NCI-H1930 (cell line): ENCODE measurements at regions not wholly inside any gene's neighbourhood (a gene's known extent, or its start where the extent isn't known, plus 50 kb on each side); places are given as distances from the start of the nearest gene placed in this dataset.

ENCODE experiments used
- DNase-seq, 2 experiments: peaks; one replicate each; lab custom pipeline; 2025; lab: John Stamatoyannopoulos, UW

- DNase-seq = no peak
Measured at GRCh38 chr6:56714982-56715456, 72.3 kb upstream of the DST start.

DNA sequence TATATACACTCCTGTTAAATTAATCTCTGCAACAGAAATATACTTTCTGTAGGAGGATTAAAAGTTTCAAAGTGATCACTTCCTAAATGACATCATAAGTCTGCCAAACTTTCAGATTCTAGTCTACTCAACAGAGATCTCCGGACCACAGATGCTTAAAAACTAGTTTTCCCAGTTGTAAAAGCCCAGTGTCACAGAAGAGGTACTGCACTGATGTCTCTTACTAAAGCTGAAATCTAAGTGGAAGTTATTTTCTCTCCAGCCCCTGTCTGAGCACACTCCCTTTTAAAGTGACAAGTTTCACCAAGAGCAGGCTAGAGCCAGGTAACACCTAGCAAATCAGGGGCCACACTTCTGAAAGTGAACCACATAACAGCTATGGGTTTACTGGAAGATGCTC is 71.6 kb upstream of the DST start:
- DNase-seq = no peak

DNA sequence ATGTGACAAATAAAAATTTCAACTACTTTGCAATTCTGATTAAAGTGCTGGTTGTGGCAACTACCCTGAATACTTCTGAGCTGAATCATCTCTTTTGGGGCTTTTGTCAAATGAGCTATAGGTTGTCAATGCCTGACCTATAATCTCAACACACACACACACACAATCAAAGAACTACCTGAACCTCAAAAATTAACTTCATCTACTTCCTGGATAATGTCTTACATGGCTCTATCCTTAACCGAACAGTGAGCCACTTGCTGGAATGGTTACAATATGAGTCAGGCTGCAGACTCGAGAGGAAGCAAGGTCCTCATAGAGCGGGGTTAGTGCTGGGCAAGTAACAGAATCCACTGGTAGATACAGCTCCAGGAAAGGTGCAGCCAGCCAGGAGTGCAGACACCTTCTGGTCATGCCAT is 70.6 kb upstream of the DST start:
- no peak for DNase-seq

DNA sequence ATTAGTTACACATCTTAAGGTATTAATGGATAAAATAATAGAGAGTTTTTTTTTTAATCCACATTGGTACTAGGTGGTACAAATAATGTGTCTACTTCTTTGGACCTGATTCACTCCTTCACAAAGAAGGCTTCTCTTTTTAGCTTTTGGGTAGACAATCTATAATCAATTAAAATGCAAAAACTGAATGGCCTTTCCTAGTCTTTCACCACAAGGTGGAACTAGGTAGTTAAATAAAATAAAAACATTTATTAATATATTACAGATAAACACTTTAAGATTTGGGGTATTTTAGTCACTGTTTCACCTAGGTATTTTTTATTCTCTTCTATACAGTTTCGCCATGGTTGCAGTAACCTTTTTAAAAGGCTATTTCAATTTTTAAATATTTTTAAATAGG is 68.3 kb upstream of the DST start:
- no peak for DNase-seq

GRCh38 chr6:56709650-56710049 is 67.0 kb upstream of the DST start:
- DNase-seq = no peak

GRCh38 chr6:56708810-56709597 is 66.3 kb upstream of the DST start:
- no peak for DNase-seq

DNA sequence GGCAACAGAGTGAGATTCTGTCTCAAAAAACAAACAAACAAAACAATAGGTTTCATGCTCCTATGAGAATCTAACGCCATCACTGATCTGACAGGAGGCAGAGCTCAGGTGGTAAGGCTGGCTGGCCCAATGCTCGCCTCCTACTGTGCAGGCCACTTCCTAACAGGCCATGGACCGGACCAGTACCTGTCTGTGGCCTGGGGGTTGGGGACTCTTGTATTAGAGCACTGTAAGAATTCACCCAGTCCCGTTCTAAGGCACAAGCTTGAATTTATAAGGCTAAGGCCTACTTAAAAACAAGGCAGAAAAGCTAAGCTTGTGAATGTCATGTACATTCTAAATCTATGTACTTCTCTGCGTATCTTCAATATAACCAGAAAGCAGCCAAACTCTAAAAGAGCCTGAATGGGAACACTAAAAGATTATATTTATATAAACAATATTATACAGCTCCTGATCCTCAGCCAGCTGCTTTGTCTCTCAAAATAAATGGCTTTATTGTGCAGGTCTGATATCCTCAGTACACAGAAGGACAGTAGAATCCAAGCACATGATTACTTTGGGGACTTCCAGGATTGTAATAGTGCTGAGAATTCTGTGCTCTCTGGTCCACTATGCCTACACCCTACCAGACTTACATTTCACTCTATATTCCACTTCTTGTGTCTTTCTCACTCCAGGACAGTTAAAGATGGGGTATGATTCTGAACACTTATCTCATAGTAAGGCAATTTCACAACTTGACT is 64.5 kb upstream of the DST start:
- DNase-seq = no peak

DNA sequence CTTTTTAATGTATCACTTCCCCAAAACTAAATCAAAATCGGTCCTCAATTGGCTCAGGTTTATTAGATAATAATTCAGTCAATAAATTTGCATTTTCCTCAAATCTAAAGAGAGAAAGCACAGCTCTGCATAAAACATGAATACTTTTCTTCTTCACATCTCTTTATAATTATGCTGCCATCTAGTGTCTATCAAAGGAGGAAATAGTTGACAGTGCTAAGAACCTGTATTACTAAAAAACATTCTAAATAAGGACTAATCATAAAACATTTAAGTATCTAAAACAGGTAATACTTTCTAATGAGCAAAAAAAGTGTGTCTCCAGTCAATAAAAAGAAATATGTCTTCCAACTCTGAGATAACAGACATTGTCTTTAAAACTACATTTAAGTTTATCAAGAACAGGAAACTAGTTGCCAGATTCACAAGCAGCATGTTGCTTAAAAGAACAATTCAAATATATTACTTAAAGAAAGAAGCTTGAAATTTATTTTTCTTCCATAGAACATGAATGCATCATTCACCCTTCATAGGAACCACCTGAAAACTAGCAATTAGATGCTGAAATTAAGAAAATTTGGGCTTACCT is 56.5 kb upstream of the DST start:
- DNase-seq = peak in 1 of 2 experiments; percentile 12

DNA sequence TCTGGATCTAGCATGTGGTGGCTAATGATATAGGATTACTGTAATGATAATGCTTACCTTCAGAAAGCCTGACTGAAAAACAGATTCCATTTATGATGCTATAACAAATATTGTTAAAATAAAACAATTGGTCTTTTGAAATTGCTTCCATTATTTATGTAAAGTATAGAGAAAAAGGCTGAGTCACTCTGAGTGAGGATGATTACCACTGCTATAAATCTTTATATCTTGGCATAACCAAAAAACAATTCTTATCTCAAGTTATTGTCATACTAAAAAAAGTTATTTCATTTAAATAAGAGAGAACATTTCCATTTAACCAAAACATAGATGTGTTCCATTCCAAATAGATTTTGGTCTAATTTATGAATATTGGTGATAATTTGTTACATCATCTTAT is 53.0 kb upstream of the DST start:
- DNase-seq = no peak

DNA sequence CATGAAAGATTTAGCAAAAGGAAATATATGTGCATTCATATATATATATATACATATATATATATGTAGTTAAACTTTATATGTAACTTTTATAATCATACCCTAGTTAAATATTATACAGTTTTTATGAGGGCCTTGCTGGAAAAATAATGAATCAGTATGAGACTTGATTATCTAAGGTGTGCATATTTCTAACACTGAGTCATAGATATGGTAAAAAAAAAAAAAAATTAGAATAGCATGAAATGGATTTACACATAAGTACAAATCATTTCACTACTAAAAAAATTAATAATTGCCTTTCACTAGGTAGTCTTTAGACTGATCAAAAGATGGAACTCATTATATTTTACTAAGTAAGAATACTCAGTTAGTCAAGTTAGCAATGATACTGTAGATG is 51.3 kb upstream of the DST start:
- DNase-seq = no peak

DNA sequence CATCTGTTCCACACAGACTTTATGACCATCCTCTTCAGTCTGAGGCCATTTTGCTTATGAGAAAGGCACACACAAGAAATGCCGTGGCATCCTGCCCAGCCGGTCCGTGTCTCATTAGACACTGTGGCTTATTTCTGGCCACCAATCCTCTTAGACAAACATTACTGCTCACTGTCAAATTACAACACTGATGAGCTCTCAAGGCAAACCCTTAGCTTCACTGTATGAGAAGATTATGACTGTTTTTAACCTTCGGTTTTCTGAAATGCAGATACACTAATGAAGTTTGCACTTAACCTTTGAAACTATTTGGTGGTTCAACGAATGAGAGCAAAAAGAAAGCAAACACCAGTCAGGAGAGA is 50.5 kb upstream of the DST start:
- no peak for DNase-seq

DNA sequence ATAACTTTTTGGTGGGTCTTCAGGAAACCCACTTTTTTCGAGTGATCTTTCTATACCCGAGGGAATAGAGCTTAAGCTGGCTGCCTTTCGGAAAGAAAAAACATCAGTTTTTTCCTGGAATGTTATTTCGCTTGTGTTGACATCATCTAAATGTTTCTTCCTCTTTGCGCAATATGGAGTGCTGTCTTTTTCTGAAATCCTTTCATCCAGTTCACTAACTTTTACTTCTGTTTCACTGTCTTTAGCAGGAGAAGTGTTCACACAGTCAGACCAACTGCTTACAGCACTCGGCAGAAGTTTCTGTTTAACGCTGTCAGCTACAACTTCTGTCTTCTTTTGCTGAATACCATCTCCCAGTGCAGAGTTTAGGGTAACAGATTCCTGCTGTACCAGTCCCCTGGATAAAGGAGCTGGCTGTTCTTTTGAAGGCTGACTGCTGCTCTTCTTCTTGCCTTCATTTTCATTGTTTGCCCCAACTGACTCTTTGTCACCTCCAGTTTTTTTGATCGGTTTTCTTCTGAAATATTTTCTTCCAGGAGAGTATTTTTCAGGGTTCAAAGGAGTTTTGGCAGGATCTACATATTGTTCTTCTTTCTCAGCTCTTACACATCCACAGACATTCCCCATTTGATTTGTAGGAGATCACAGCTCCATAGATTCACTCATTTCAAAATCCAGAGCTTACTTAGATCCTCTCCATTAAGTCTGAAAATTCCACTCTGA is 50.0 kb upstream of the DST start:
- no peak for DNase-seq
